K562 (cell line): ENCODE measurements at regions not wholly inside any gene's neighbourhood (a gene's known extent, or its start where the extent isn't known, plus 50 kb on each side); places are given as distances from the start of the nearest gene placed in this dataset.

ENCODE experiments used
- ATAC-seq: fragments of 200-7000 bp; cut with Tn5 transposase; 3 replicates; pipeline ENCODE4 v1.9.1; 2020; ENCODE audit warnings: moderate library complexity
- BruUV-seq: library from RNA; stranded (reverse); fragments of 400-500 nt; replicated peaks from 2 replicates; lab custom pipeline; 2021; lab: Mats Ljungman, UMichigan
- CTCF ChIA-PET: fragments of 300-600 bp; formaldehyde crosslinking; extraction: SDS; loops from one replicate; lab custom pipeline; 2021; ENCODE audit warnings: low intra/inter-chr PET ratio; lab: Yijun Ruan, JAX
- POLR2A ChIA-PET: fragments of 300-600, 350-650 bp; sonication (Branson Sonifier 250); formaldehyde crosslinking; extraction: SDS; loops from one replicate; lab custom pipeline; 2021; ENCODE audit warnings: antibody characterized with exemption, inconsistent platforms; lab: Yijun Ruan, JAX
- DNase-seq, 4 experiments: peaks; one replicate each; pipeline versions ENCODE4 v3.0.0 to v3.0.0-alpha.2; 2011 to 2018; ENCODE audit warnings: low spot score in 3 of 4, mixed read lengths in 3 of 4; ENCODE audit errors: extremely low read depth in 1 of 4
- FAIRE-seq: peaks from 2 replicates; lab custom pipeline; 2011; peaks lifted over from hg19 to GRCh38; lab: Jason Lieb, UNC
- H2AFZ ChIP-seq: 2 replicates; pipeline ENCODE4 v1.6.0; 2011; ENCODE audit warnings: low read depth, low read length, control low read depth, inconsistent platforms
- H3K27ac ChIP-seq: fragments of 200-600 bp; 3 replicates; pipeline ENCODE4 v1.8.0; 2011; ENCODE audit warnings: low read depth, mild to moderate bottlenecking, control low read depth, inconsistent platforms, low read length, moderate library complexity, mixed read lengths; ENCODE audit errors: extremely low read depth
- H3K27me3 ChIP-seq, 2 experiments: fragments of 300-600 bp in 1 of 2; 2 replicates in 1 of 2; 3 replicates in 1 of 2; pipeline versions ENCODE4 v1.6.0 to v1.8.0; 2011; ENCODE audit warnings: inconsistent platforms in 2 of 2, low read length in 2 of 2, mild to moderate bottlenecking in 1 of 2, mixed read lengths in 1 of 2, moderate library complexity in 1 of 2; ENCODE audit not compliant: control insufficient read depth in 2 of 2, insufficient read depth in 2 of 2
- H3K36me3 ChIP-seq: fragments of 300-600 bp; 3 replicates; pipeline ENCODE4 v1.8.0; 2011; ENCODE audit warnings: mild to moderate bottlenecking, low read length, inconsistent platforms; ENCODE audit not compliant: control insufficient read depth, insufficient read depth
- H3K4me1 ChIP-seq, 2 experiments: fragments of 200-600 bp in 1 of 2; replicated peaks in 1 of 2; 2 replicates in 1 of 2; 3 replicates in 1 of 2; pipeline versions ENCODE4 v1.5.1 to v1.8.0; 2011; ENCODE audit warnings: inconsistent platforms in 2 of 2, low read length in 2 of 2, mild to moderate bottlenecking in 1 of 2, mixed read lengths in 1 of 2, moderate library complexity in 1 of 2; ENCODE audit not compliant: control insufficient read depth in 2 of 2, insufficient read depth in 2 of 2
- H3K4me2 ChIP-seq: 2 replicates; pipeline ENCODE4 v1.6.1; 2011; ENCODE audit warnings: low read length, control low read depth, inconsistent platforms, mixed read lengths; ENCODE audit not compliant: insufficient read depth
- H3K4me3 ChIP-seq: fragments of 200-600 bp; sonication (generic), shearing (Covaris generic); 2 replicates; pipeline ENCODE4 v1.5.1; 2016; ENCODE audit warnings: control low read depth, inconsistent platforms
- H3K79me2 ChIP-seq: fragments of 200-600 bp; 3 replicates; pipeline ENCODE4 v1.8.0; 2011; ENCODE audit warnings: low read length, inconsistent platforms; ENCODE audit not compliant: control insufficient read depth, insufficient read depth
- H3K9ac ChIP-seq, 2 experiments: 2 replicates each; pipeline versions ENCODE4 v1.6.0 to v1.6.1; 2011; ENCODE audit warnings: low read depth in 2 of 2, low read length in 2 of 2, control low read depth in 1 of 2, inconsistent platforms in 1 of 2, mild to moderate bottlenecking in 1 of 2, mixed read lengths in 1 of 2; ENCODE audit not compliant: insufficient read depth in 1 of 2
- H3K9me1 ChIP-seq: one replicate; pipeline ENCODE4 v1.6.0; 2011; ENCODE audit warnings: inconsistent platforms, mild to moderate bottlenecking, low read length, moderate library complexity; ENCODE audit not compliant: control insufficient read depth, insufficient read depth
- H3K9me3 ChIP-seq: replicated peaks from 2 replicates; pipeline ENCODE4 v1.5.1; 2011; ENCODE audit warnings: low read depth, low read length, inconsistent platforms; ENCODE audit not compliant: control insufficient read depth, insufficient read depth
- H4K20me1 ChIP-seq: replicated peaks from 2 replicates; pipeline ENCODE4 v1.6.1; 2011; ENCODE audit warnings: low read length, inconsistent platforms, mixed read lengths; ENCODE audit not compliant: control insufficient read depth, insufficient read depth
- CXXC5 ChIP-seq: fragments of 250-450 bp; sonication (Bioruptor Pico); IDR thresholded peaks from 2 replicates; pipeline ENCODE4 v1.8.0; 2022; ENCODE audit warnings: inconsistent platforms, mild to moderate bottlenecking, moderate library complexity
- FOXP1 ChIP-seq: sonication (generic); formaldehyde crosslinking; IDR thresholded peaks from 2 replicates; pipeline ENCODE4 v1.8.0; 2022; ENCODE audit warnings: mild to moderate bottlenecking, missing genetic modification reagents
- GTF2A2 ChIP-seq: IDR thresholded peaks from 2 replicates; pipeline ENCODE4 v1.6.1; 2016; ENCODE audit warnings: mild to moderate bottlenecking, missing genetic modification characterization, missing compliant biosample characterization
- LARP7 ChIP-seq: fragments of 450-650 bp; IDR thresholded peaks from 2 replicates; pipeline ENCODE4 v1.6.1; 2016
- MCM2 ChIP-seq: fragments of 450-650 bp; IDR thresholded peaks from 2 replicates; pipeline ENCODE4 v1.6.1; 2017; ENCODE audit warnings: low read depth, mild to moderate bottlenecking
- NR3C1 ChIP-seq: sonication (generic); formaldehyde crosslinking; IDR thresholded peaks from 2 replicates; pipeline ENCODE4 v1.8.1; 2022; ENCODE audit warnings: missing genetic modification reagents
- WGBS: fragments of 100-300 bp; shearing (Covaris generic); methylation state at CpG from one replicate; pipeline ENCODE4 v1.1.6; 2016; ENCODE audit warnings: low coverage, mixed read lengths; ENCODE audit not compliant: insufficient coverage; ENCODE audit errors: missing lambda C conversion rate; 5-methylcytosine and 5-hydroxymethylcytosine counted together
- in situ Hi-C: fragments of 300-500 bp; cut with MboI; formaldehyde crosslinking; loops from 4 replicates; pipeline ENCODE4 v1.15.0; 2018; ENCODE audit warnings: inconsistent platforms, mixed read lengths
- intact Hi-C: fragments of 100-400 bp; cut with micrococcal nuclease; formaldehyde crosslinking; loops from 2 replicates; pipeline ENCODE4 v1.14.2; 2022
- TF ChIP-seq, protein P1 (sequence below), 2 experiments: fragments of 450-650 bp; IDR thresholded peaks; 2 replicates each; pipeline ENCODE4 v1.6.1; 2016; ENCODE audit warnings: mild to moderate bottlenecking in 2 of 2, borderline replicate concordance in 1 of 2, low read depth in 1 of 2, moderate library complexity in 1 of 2
- TF ChIP-seq, protein P2 (sequence below): fragments of 250-450 bp; sonication (Bioruptor Pico); IDR thresholded peaks from 2 replicates; pipeline ENCODE4 v1.5.0; 2021

DNA sequence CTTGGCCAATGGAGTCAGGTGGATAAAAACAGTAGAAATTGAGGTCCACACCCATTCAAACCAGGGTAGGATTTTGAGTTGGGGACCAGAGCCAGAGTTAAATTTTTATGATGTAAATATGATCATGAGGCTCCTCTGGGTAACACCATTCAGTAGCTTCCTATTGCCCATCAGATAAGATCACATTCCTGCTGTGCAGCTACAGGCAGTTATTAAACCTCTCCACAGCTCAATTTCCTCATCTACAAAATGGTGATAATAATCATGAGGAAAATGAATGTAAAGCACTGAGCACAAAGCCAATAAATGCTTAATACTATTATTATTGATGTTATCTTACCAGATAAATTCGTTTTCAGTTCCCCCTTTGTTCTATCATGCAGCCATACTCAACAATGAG lies 432.0 kb downstream of the CAAP1 start:
- Histone ChIP-seq H3K27ac (no peak overlapping the region), H4K20me1 (no peaks in the 10 kb centered on the region), H3K9me3 (no peaks in the 10 kb centered on the region), H3K9ac (no peak overlapping the region), H3K9me1 (no peaks in the 10 kb centered on the region), H3K79me2 (no peaks in the 10 kb centered on the region), H2AFZ (no peak overlapping the region), H3K4me1 (no peaks in the 10 kb centered on the region), H3K36me3 (no peaks in the 10 kb centered on the region), H3K4me2 (no peak overlapping the region)
- ATAC-seq (no peak), DNase-seq (no peak), FAIRE-seq (no peak)
- ChIA-PET CTCF (no interaction called here), POLR2A (no interaction called here)
- no CpG with 5 or more reads among the region's 1 CpG for WGBS
- intact Hi-C loops: no loop called here
- in situ Hi-C loops: no loop called here
- no TSS peak for BruUV-seq
- TF ChIP-seq MCM2: no peak
- TF ChIP-seq, all 486 proteins: peak for 0
- Histone ChIP-seq H3K27me3 (no peaks in the 10 kb centered on the region), H3K4me3 (no peak overlapping the region)

DNA sequence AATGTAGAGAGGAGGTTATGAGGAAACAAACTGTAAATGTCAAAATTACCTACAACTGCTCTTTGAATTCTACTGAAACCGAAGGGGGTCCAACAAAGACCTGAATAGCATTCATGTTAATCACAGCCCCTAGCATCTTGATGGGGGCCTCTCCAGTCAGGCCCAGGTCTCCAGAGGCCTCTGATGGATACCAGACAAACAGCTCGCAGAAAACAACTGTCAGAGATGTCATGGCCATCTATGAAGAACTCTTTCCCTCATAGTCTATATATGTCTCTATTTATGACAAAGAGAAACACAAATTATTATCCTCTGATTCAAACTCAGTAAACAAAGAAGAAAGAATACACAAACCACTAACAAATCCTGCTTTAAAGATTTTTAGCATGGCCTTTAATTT lies 432.6 kb downstream of the CAAP1 start:
- no CpG with 5 or more reads among the region's 2 CpGs for WGBS
- H3K4me2 ChIP-seq: no peak overlapping the region
- H3K27me3 ChIP-seq: no peaks in the 10 kb centered on the region
- ATAC-seq: no peak
- H3K36me3 ChIP-seq: no peaks in the 10 kb centered on the region
- in situ Hi-C loops (no loop called here), intact Hi-C loops (no loop called here)
- H3K9ac ChIP-seq: no peak overlapping the region
- POLR2A ChIA-PET: no interaction called here
- H3K4me1 ChIP-seq: no peaks in the 10 kb centered on the region
- no peak for FAIRE-seq
- DNase-seq: no peak
- H3K9me1 ChIP-seq: no peaks in the 10 kb centered on the region
- H2AFZ ChIP-seq: no peak overlapping the region
- H3K27ac ChIP-seq: no peak overlapping the region
- H3K79me2 ChIP-seq: no peaks in the 10 kb centered on the region
- H3K4me3 ChIP-seq: no peak overlapping the region
- H3K9me3 ChIP-seq: no peaks in the 10 kb centered on the region
- no TSS peak for BruUV-seq
- CTCF ChIA-PET: no interaction called here
- H4K20me1 ChIP-seq: no peaks in the 10 kb centered on the region
- TF ChIP-seq, protein P1, sequence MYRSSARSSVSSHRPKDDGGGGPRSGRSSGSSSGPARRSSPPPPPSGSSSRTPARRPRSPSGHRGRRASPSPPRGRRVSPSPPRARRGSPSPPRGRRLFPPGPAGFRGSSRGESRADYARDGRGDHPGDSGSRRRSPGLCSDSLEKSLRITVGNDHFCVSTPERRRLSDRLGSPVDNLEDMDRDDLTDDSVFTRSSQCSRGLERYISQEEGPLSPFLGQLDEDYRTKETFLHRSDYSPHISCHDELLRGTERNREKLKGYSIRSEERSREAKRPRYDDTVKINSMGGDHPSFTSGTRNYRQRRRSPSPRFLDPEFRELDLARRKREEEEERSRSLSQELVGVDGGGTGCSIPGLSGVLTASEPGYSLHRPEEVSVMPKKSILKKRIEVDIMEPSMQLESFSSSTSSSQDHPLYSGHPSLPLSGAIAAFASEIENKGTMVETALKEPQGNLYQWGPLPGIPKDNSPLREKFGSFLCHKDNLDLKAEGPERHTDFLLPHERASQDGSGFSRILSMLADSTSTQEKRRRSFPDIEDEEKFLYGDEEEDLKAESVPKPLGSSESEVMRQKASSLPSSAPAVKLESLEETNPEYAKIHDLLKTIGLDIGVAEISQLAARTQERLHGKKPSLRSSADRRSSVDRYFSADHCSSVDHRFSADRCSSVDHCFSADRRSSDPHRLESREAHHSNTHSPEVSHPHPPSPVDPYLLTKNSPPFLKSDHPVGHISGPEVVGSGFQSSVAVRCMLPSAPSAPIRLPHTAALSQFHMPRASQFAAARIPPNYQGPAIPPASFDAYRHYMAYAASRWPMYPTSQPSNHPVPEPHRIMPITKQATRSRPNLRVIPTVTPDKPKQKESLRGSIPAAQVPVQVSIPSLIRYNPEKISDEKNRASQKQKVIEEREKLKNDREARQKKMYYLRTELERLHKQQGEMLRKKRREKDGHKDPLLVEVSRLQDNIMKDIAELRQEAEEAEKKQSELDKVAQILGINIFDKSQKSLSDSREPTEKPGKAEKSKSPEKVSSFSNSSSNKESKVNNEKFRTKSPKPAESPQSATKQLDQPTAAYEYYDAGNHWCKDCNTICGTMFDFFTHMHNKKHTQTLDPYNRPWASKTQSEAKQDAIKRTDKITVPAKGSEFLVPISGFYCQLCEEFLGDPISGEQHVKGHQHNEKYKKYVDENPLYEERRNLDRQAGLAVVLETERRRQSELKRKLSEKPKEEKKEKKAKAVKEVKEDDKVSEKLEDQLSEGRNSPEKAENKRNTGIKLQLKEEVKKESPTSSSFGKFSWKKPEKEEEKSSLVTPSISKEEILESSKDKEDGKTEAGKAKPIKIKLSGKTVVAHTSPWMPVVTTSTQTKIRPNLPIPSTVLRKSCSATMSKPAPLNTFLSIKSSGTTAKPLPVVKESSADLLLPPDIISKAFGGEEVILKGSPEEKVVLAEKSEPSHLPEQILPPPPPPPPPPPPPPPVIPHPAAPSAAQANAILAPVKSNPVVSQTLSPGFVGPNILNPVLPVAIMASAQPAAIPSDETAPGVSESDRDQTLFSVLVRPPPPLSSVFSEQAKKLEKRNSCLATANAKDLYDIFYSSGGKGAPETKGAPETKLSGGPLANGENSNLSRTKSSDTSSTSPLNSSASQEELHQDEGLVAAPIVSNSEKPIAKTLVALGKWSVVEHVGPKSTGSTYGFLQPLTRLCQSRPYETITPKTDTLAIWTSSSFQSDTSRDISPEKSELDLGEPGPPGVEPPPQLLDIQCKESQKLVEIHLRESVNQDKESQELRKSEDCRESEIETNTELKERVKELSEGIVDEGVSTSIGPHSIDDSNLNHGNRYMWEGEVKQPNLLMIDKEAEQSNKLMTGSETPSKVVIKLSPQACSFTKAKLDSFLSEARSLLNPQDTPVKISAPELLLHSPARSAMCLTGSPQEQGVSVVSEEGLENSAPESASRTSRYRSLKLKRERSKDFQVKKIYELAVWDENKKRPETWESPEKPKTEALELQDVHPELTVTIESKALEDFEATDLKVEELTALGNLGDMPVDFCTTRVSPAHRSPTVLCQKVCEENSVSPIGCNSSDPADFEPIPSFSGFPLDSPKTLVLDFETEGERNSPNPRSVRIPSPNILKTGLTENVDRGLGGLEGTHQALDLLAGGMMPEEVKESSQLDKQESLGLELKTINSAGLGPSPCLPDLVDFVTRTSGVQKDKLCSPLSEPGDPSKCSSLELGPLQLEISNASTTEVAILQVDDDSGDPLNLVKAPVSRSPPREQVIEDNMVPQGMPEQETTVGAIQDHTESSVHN (IDR thresholded peaks at IDR 0.05; ENCODE audit: borderline replicate concordance in 1 of 2, low read depth in 1 of 2): no peak
- no peak for TF ChIP-seq NR3C1 (CRISPR knock-in tag)
- no peak for TF ChIP-seq GTF2A2
- TF ChIP-seq, protein P2, sequence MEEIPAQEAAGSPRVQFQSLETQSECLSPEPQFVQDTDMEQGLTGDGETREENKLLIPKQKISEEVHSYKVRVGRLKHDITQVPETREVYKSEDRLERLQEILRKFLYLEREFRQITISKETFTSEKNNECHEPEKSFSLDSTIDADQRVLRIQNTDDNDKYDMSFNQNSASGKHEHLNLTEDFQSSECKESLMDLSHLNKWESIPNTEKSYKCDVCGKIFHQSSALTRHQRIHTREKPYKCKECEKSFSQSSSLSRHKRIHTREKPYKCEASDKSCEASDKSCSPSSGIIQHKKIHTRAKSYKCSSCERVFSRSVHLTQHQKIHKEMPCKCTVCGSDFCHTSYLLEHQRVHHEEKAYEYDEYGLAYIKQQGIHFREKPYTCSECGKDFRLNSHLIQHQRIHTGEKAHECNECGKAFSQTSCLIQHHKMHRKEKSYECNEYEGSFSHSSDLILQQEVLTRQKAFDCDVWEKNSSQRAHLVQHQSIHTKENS (CRISPR knock-in tag): no peak
- TF ChIP-seq FOXP1: no peak
- TF ChIP-seq CXXC5: no peak
- TF ChIP-seq LARP7: no peak
